ENCODE measurements at regions not wholly inside any gene's neighbourhood (a gene's known extent, or its start where the extent isn't known, plus 50 kb on each side); places are given as distances from the start of the nearest gene placed in this dataset.

DNA sequence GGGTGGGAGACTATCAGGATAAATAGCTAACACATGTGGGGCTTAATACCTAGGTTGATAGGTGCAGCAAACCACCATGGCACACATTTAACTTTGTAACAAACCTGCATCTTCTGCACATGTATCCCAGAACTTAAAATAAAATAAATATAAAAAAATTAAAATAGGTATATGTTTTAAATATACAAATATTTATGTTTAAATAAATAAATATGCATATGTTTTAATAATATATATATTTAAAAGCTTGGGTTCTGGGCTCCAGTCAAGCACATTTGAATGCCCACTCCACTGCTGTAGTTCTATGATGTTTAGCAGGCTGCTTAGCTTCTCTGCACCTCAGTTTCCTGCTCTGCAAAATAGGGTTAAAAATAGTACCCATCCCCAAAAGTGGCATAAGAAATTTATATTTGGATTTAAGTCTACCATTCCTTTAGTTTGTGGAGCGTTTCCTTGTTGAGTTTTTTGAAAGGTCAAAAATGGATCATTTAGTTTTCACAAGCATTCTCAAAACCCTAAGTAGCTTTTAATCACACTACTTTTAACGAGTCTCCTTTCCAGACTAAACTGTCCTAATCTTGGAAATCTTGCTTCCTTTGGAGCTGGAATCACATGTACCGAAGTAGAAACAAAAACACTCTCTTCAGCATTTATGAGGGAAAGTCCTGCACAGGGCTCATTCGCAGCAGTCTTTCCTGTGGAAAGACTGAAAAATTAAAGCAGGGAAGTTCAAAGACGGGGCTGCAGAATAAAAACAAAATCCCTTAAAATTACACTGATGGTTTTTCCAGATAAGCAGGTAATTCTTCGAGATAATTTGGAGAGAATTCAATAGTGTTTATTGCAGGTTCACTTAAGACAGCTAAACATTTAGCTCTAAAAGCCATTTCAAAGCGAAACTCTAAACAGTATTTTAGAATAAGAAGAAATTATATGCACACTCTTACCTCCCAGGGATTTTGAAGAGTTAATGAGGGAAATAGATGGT lies 111.7 kb upstream of the LYZL1 start:
- 22% methylated on average over 7 of the region's 7 CpGs for WGBS
- Histone ChIP-seq H3K4me3 (no peak overlapping the region), H3K4me1 (replicated peaks) (no peaks in the 10 kb centered on the region), H3K9me3 (no peaks in the 10 kb centered on the region), H3K36me3 (no peaks in the 10 kb centered on the region), H3K27me3 (replicated peaks; ENCODE audit: insufficient read depth) (no peaks in the 10 kb centered on the region), H3K27ac (no peak overlapping the region)
- intact Hi-C loops (cut with DNase I): no loop called here
- DNase-seq (ENCODE audit: low spot score): no peak
- no peak for TF ChIP-seq POLR2A (IDR thresholded peaks at IDR 0.05)
- no peak for TF ChIP-seq POLR2AphosphoS5 (IDR thresholded peaks at IDR 0.05)
- TF ChIP-seq, protein P1, sequence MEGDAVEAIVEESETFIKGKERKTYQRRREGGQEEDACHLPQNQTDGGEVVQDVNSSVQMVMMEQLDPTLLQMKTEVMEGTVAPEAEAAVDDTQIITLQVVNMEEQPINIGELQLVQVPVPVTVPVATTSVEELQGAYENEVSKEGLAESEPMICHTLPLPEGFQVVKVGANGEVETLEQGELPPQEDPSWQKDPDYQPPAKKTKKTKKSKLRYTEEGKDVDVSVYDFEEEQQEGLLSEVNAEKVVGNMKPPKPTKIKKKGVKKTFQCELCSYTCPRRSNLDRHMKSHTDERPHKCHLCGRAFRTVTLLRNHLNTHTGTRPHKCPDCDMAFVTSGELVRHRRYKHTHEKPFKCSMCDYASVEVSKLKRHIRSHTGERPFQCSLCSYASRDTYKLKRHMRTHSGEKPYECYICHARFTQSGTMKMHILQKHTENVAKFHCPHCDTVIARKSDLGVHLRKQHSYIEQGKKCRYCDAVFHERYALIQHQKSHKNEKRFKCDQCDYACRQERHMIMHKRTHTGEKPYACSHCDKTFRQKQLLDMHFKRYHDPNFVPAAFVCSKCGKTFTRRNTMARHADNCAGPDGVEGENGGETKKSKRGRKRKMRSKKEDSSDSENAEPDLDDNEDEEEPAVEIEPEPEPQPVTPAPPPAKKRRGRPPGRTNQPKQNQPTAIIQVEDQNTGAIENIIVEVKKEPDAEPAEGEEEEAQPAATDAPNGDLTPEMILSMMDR (IDR thresholded peaks at IDR 0.05): no peak

DNA sequence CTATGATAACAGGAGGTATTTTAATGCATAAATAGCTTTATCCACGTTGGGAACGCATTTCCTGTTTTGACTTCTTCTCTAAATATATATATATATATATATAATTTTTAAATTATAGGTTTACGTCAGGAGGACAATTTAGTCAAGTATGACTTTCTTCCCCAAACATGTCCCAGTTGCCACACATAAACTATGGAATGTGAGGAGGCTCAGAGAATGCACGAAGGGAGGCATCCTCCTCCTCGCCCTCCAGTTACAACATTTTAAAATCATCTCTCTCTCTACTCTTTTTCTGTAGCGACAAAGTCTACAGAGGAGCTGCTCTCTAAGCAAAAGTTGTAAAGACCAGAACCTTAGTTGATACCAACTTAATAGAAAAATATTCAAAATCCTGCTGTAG lies 106.9 kb upstream of the LYZL1 start:
- Histone ChIP-seq H3K27ac (no peak overlapping the region), H3K36me3 (no peaks in the 10 kb centered on the region), H3K4me1 (replicated peaks) (no peaks in the 10 kb centered on the region), H3K9me3 (no peaks in the 10 kb centered on the region), H3K27me3 (replicated peaks; ENCODE audit: insufficient read depth) (no peaks in the 10 kb centered on the region), H3K4me3 (no peak overlapping the region)
- no peak for TF ChIP-seq POLR2A (IDR thresholded peaks at IDR 0.05)
- TF ChIP-seq, protein P1 (IDR thresholded peaks at IDR 0.05): no peak
- TF ChIP-seq POLR2AphosphoS5 (IDR thresholded peaks at IDR 0.05): no peak
- no peak for DNase-seq (ENCODE audit: low spot score)
- intact Hi-C loops (cut with DNase I): no loop called here
- 74% methylated on average over 6 of the region's 6 CpGs for WGBS

DNA sequence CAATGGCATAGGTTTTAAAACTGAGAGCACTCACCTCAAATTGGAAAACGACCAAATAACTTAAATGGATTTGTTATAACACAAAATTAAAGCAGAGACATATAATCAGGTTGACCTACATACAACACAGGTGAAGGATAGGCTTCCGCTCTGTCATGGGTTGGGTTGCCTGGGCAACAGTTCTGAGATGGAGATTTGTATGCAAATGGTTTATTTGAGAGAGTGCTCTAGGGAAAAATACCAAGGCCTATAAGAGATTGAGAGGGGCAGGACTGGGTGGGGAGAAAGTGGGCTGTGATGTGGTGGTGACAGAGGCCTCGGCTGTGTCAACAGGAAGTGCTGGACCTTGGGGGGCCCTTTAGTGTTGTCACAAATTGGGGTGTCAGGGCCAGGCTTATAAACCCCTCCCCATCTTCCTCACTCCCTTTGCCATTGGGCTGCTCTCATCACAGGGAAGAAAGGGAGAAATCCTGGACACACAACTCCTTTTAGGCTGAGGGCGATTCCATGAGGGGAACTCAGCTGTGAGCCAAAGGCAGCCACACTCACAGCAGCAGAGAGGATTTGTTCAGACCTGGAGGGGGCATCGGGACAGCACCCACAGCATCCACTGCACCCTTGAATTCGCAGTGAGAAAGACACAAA lies 105.4 kb upstream of the LYZL1 start:
- H3K9me3 ChIP-seq: no peaks in the 10 kb centered on the region
- no peaks in the 10 kb centered on the region for H3K36me3 ChIP-seq
- no peaks in the 10 kb centered on the region for H3K27me3 ChIP-seq (replicated peaks; ENCODE audit: insufficient read depth)
- TF ChIP-seq POLR2A (IDR thresholded peaks at IDR 0.05) (no peak), POLR2AphosphoS5 (IDR thresholded peaks at IDR 0.05) (no peak)
- TF ChIP-seq, protein P1 (IDR thresholded peaks at IDR 0.05): no peak
- H3K27ac ChIP-seq: no peak overlapping the region
- no peak overlapping the region for H3K4me3 ChIP-seq
- H3K4me1 ChIP-seq (replicated peaks): no peaks in the 10 kb centered on the region
- intact Hi-C loops (cut with DNase I): no loop called here
- WGBS: 94% methylated on average over 6 of the region's 6 CpGs
- DNase-seq (ENCODE audit: low spot score): no peak

DNA sequence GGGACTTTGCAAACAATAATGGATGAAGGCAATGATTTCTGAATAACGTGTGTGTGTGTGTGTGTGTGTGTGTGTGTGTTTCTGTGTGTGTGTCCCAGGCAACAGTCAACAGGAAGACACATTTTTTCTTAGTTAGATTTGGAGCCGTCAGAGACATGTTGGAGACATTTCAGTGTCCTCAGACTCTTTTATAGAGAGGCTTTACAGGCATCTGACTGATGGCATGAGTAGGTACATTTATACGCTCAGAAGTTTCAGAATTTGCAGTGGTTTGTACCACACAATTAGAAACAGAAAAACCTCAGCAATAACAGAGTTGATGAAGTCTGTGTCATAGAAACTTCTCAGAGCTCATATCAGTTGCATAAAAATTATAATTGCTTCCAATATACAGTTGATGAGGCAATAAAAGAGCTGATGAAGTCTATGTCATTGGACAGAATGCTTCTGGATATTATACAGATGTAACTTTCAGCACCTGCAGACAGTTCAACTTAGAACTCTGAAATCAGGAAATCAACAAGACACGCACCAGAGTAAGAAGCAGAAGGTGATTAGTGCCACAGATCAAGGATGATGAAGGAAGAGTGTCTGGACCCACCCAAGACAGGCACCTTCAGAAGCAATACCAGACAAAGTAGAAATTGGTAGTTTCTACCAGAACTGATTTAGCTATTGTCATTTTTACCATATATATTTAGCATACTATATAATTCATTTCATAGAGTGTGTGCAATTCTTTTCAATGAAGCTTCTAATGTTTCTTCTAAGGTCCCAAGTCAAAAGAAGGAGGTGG lies 104.5 kb upstream of the LYZL1 start:
- no peaks in the 10 kb centered on the region for H3K9me3 ChIP-seq
- intact Hi-C loops (cut with DNase I): no loop called here
- no peak overlapping the region for H3K27ac ChIP-seq
- no peaks in the 10 kb centered on the region for H3K4me1 ChIP-seq (replicated peaks)
- no peak overlapping the region for H3K4me3 ChIP-seq
- H3K27me3 ChIP-seq (replicated peaks; ENCODE audit: insufficient read depth): no peaks in the 10 kb centered on the region
- H3K36me3 ChIP-seq: no peaks in the 10 kb centered on the region
- 78% methylated on average over 4 of the region's 4 CpGs for WGBS
- DNase-seq (ENCODE audit: low spot score): no peak
- TF ChIP-seq POLR2A (IDR thresholded peaks at IDR 0.05): no peak
- no peak for TF ChIP-seq POLR2AphosphoS5 (IDR thresholded peaks at IDR 0.05)
- TF ChIP-seq, protein P1 (IDR thresholded peaks at IDR 0.05): no peak
